Neuron (in vitro differentiated cells): ENCODE measurements at regions not wholly inside any gene's neighbourhood (a gene's known extent, or its start where the extent isn't known, plus 50 kb on each side); places are given as distances from the start of the nearest gene placed in this dataset.
"Not testable (repeated sequence)": the region's sequence is repeated elsewhere in the genome, so short reads cannot be mapped to it uniquely, and the experiment has no call there.

Experiments
- H2AFZ ChIP-seq: one replicate; pipeline ENCODE4 v1.6.1; 2013; ENCODE audit warnings: low read depth, mild to moderate bottlenecking, inconsistent platforms, low read length, moderate library complexity
- H3K27me3 ChIP-seq: one replicate; pipeline ENCODE4 v1.6.1; 2013; ENCODE audit warnings: low read length; ENCODE audit not compliant: insufficient read depth
- H3K36me3 ChIP-seq: one replicate; pipeline ENCODE4 v1.6.1; 2013; ENCODE audit warnings: low read length; ENCODE audit not compliant: insufficient read depth
- H3K4me1 ChIP-seq: one replicate; pipeline ENCODE4 v1.6.1; 2013; ENCODE audit warnings: low read length; ENCODE audit not compliant: insufficient read depth
- H3K4me3 ChIP-seq: 2 replicates; pipeline ENCODE4 v1.5.1; 2013; ENCODE audit warnings: mild to moderate bottlenecking, low read length, moderate library complexity
- H3K9me3 ChIP-seq: one replicate; pipeline ENCODE4 v1.6.1; 2013; ENCODE audit warnings: low read length

GRCh38 chr5:89053547-89053946, 170.6 kb upstream of the MEF2C start:
- Histone ChIP-seq H3K27me3 (no peaks in the 10 kb centered on the region), H3K4me3 (no peak overlapping the region), H3K4me1 (no peaks in the 10 kb centered on the region), H3K36me3 (no peaks in the 10 kb centered on the region), H3K9me3 (no peaks in the 10 kb centered on the region), H2AFZ (no peak overlapping the region)

- not testable (repeated sequence) for H3K4me1 ChIP-seq, H3K4me3 ChIP-seq, H2AFZ ChIP-seq, H3K9me3 ChIP-seq, H3K27me3 ChIP-seq, H3K36me3 ChIP-seq
Measured at GRCh38 chr5:89050062-89050461, 167.1 kb upstream of the MEF2C start.

- H2AFZ ChIP-seq, result no peak overlapping the region
- no peak overlapping the region for H3K4me3 ChIP-seq
- H3K36me3 ChIP-seq, result no peaks in the 10 kb centered on the region
Measured at GRCh38 chr5:89047571-89047970, 164.6 kb upstream of the MEF2C start.

GRCh38 chr5:89045216-89045615, 162.2 kb upstream of the MEF2C start:
- H3K4me1 ChIP-seq, result peaks cover 6% of the 10 kb centered on the region
- no peaks in the 10 kb centered on the region for H3K36me3 ChIP-seq
- H3K27me3 ChIP-seq, result no peaks in the 10 kb centered on the region
- H3K4me3 ChIP-seq, result no peak overlapping the region
- H3K9me3 ChIP-seq, result no peaks in the 10 kb centered on the region
- no peak overlapping the region for H2AFZ ChIP-seq

More at GRCh38 chr5:89047571-89047970, 164.6 kb upstream of the MEF2C start:
- Histone ChIP-seq H3K4me1 (peaks cover 6% of the 10 kb centered on the region), H3K27me3 (no peaks in the 10 kb centered on the region), H3K9me3 (no peaks in the 10 kb centered on the region)

GRCh38 chr5:89044674-89045200, 161.8 kb upstream of the MEF2C start:
- Histone ChIP-seq H3K4me1 (peaks cover 6% of the 10 kb centered on the region), H3K9me3 (no peaks in the 10 kb centered on the region), H3K4me3 (no peak overlapping the region), H3K27me3 (no peaks in the 10 kb centered on the region), H2AFZ (no peak overlapping the region), H3K36me3 (no peaks in the 10 kb centered on the region)

GRCh38 chr5:89043676-89044075, 160.7 kb upstream of the MEF2C start:
- no peak overlapping the region for H3K4me3 ChIP-seq
- H3K27me3 ChIP-seq, result no peaks in the 10 kb centered on the region
- H3K36me3 ChIP-seq, result no peaks in the 10 kb centered on the region
- peaks cover 6% of the 10 kb centered on the region for H3K4me1 ChIP-seq
- H3K9me3 ChIP-seq, result no peaks in the 10 kb centered on the region
- no peak overlapping the region for H2AFZ ChIP-seq

GRCh38 chr5:89042746-89043145, 159.8 kb upstream of the MEF2C start:
- H3K36me3 ChIP-seq, result no peaks in the 10 kb centered on the region
- no peak overlapping the region for H2AFZ ChIP-seq
- no peaks in the 10 kb centered on the region for H3K9me3 ChIP-seq
- H3K27me3 ChIP-seq, result no peaks in the 10 kb centered on the region
- H3K4me1 ChIP-seq, result peaks cover 5% of the 10 kb centered on the region
- H3K4me3 ChIP-seq, result no peak overlapping the region

- H2AFZ ChIP-seq, result no peak overlapping the region
- no peaks in the 10 kb centered on the region for H3K9me3 ChIP-seq
- no peaks in the 10 kb centered on the region for H3K36me3 ChIP-seq
- H3K27me3 ChIP-seq, result no peaks in the 10 kb centered on the region
- H3K4me3 ChIP-seq, result no peak overlapping the region
- peaks cover under 1% of the 10 kb centered on the region for H3K4me1 ChIP-seq
Measured at GRCh38 chr5:89041976-89042375, 159.0 kb upstream of the MEF2C start.

GRCh38 chr5:89041249-89041779, 158.3 kb upstream of the MEF2C start:
- Histone ChIP-seq H3K36me3 (no peaks in the 10 kb centered on the region), H3K4me1 (peaks cover 8% of the 10 kb centered on the region), H3K27me3 (no peaks in the 10 kb centered on the region), H3K9me3 (no peaks in the 10 kb centered on the region), H3K4me3 (no peak overlapping the region), H2AFZ (no peak overlapping the region)

- Histone ChIP-seq H3K4me1 (peaks cover 9% of the 10 kb centered on the region), H2AFZ (no peak overlapping the region), H3K4me3 (no peak overlapping the region), H3K27me3 (no peaks in the 10 kb centered on the region), H3K36me3 (no peaks in the 10 kb centered on the region), H3K9me3 (no peaks in the 10 kb centered on the region)
Measured at GRCh38 chr5:89036704-89037489, 153.9 kb upstream of the MEF2C start.

- Histone ChIP-seq H3K9me3 (no peaks in the 10 kb centered on the region), H3K27me3 (no peaks in the 10 kb centered on the region), H2AFZ (no peak overlapping the region), H3K4me3 (no peak overlapping the region), H3K4me1 (peaks cover 9% of the 10 kb centered on the region), H3K36me3 (no peaks in the 10 kb centered on the region)
Measured at GRCh38 chr5:89036166-89036565, 153.2 kb upstream of the MEF2C start.

- Histone ChIP-seq H3K36me3 (no peaks in the 10 kb centered on the region), H3K9me3 (no peaks in the 10 kb centered on the region), H3K27me3 (no peaks in the 10 kb centered on the region), H3K4me1 (peaks cover 9% of the 10 kb centered on the region), H3K4me3 (no peak overlapping the region), H2AFZ (no peak overlapping the region)
Measured at GRCh38 chr5:89034588-89034987, 151.6 kb upstream of the MEF2C start.

GRCh38 chr5:89030798-89031197, 147.8 kb upstream of the MEF2C start:
- Histone ChIP-seq H3K4me3 (no peak overlapping the region), H3K36me3 (no peaks in the 10 kb centered on the region), H3K4me1 (no peaks in the 10 kb centered on the region), H2AFZ (no peak overlapping the region), H3K9me3 (peaks cover 4% of the 10 kb centered on the region), H3K27me3 (no peaks in the 10 kb centered on the region)
